Right renal cortex interstitium (tissue), 3 donors: ENCODE measurements at regions not wholly inside any gene's neighbourhood (a gene's known extent, or its start where the extent isn't known, plus 50 kb on each side); places are given as distances from the start of the nearest gene placed in this dataset.

Experiments
- DNase-seq, 3 donors: peaks; one replicate each; pipeline ENCODE4 v3.0.0-alpha.2; 2013; ENCODE audit warnings: low read depth in 3 of 3, low spot score in 2 of 3

DNA sequence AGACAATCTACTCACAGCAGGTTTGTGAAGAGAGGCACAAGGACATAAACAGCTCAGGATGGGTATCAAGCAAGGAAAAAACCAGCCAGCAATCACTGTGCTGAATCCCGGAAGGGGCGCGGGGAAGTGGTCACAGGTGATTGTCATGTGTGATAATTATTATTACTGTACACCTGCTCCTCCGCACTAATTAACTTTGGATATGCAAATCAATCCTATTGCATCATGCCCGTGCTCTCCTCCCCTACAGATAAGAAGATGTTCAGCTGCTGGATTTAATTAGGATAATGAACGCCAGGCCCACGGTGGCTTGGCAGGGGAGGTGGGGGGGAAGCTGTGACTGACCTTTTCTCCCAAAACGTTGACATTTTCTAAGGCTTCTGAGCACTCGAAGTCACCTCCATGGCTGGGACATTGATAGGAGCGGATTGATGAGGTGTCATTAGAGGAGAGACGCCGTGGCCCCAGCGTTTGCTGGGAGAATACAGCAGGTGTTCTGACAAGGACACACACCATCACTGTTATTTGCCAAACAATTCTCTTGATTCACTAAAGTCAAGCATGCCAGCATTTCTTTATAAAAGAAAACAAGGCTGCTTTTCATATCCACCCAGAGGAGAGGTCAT lies 160.3 kb upstream of the VRK2 start:
- no peak for DNase-seq

DNA sequence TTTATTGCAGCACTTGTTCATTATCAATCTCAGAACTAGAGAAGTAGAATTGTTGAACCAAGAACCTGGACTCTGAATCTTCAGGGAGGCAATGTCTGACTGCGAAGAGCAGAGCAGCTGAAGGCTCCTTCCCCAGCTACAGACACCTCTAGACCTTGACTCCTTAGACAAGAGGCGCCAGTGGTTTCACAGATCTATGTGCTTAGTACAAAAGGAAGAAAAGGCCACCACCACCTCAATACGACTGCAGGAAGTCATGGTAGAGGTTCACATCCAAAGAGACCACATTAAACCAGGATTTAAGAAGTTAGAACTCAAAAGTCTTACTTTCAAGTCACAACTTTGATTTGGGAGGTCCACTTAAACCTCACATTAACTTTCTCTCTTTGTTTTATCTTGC lies 158.1 kb upstream of the VRK2 start:
- DNase-seq, result no peak

DNA sequence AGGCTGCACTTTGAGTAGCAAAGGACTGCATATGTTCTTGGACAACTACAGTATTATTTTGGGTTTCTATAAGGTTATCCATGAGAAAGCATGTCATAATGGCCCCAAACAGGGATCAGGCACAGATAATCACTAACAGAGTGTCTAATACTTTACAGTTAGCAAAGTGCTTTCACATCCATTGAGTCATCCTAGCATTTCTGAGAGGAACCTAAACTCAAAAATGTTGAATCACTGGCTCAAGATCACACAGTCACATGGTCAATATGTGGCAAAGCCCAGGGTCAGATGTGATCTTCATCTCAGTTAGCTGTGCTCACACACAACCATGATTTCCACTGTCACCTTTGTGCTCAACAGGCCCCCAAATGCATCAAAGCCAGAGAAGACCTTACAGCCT lies 156.1 kb upstream of the VRK2 start:
- DNase-seq, result no peak

DNA sequence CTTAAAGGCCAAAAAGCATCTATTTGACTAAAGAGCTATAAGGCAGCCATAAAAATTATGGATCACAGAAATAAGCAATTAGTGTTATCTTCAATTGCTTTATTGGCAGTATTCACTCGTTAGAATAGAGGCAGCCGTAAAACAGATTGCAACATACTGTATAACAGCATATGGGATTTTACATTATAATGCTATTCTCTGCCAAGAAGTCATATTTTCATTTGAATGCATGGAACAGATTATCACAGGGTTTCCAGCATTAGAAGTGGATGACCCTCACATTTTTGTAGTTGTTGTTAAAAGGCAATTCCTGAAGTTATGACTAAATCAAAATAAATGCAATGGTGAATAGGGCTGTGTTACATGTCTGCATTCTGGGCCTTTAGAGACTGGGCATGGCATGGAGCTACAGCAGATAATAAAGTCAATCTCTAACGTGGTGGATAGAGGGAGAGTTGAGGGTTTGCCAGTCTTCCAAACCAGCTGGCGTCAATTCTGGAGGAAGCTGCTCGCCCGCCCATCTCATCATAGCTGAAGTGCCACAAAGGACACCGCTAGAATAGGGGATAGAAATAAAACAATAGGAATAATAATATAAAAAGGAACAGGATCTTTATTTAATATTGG lies 155.4 kb upstream of the VRK2 start:
- DNase-seq, result no peak

DNA sequence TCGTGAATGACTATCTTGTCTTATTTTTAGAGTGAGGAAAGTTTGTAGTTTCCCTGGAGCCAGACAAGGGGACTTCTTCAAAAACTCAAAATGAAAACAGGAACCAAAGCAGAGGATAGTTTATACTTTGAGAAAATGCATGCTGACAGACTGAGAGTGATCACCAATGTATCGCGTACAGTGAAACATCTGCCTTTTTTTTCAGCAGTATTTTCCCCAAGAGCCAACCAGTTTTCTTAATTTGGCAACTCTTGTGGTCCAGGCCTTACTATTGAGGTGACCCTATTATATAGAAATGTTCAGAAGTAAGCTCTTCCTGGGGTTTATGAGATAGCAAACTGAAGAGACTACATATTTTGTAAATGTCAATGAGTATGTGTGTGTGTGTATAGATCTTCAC lies 153.7 kb upstream of the VRK2 start:
- DNase-seq, result no peak

DNA sequence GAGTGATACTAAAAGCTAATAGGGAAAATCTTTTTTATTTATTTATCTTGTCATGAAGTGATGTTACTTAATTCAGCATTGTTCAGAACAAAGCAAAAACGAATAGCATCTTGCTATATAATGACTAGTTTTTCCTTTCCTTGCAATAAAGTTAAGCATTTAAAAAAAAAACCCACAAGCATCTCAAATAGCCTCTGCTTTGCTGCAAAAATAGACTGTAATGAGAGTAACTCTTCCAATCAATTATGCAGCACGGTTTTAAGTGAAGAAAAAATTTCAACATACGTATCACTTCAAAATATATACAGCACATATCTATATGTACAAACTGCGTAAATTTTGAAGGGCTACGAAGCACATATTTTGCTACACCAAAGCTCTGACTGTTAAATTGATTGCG lies 153.3 kb upstream of the VRK2 start:
- DNase-seq, result no peak

DNA sequence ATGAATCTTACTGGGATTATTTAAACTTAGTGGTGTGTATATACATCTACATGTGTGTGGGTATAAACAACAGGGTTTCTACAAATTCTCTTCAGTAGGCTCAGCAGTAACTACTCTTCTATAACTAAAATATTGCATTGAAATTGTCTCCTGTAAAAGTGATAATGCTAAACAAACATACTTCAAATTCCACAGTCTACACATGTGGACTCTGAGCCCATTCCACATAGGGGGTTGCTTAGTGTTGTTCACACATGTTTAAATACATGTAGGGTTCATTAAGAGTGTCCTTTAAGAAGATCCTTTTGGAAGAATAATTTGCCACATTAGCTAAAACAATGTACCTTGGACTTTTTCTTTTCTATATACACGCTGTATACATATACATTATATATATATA lies 152.8 kb upstream of the VRK2 start:
- DNase-seq, result no peak

DNA sequence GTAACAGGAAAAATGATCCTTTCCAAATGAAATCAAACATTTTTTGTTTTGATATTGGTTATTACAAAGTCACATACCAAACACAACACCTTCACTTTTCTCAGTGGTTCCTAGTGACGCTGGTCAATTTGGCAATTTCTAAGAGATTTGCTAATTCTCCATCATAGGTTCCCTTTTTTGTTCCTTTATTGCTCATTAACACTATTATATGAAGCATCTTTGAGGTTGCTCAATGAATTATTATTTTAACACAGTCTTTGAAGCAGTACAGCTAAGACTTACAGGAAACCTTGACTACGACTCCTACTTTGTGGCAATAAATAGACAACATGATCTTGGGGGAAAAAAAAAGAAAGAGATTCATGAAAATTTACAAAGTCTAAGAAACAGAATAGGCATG lies 152.2 kb upstream of the VRK2 start:
- DNase-seq, result no peak

DNA sequence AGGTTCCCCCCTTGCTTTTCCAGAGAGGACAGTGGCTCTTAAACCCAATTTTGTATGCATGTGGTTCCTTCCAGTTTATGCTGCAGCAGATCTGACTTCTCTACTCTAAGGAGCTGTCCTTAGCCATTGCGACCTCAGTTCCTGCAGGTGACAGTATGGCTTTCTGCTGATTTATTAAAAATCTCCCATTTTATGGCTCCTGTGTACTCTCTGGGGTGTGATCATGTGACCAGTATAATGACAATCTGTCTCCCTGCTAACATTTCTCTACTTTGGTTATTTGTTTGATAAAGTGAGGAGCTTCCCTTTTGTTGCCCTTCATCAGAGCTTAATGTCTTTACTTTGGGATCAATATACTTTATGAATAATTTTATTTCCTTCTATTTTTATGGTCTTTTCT lies 148.7 kb upstream of the VRK2 start:
- DNase-seq, result no peak

DNA sequence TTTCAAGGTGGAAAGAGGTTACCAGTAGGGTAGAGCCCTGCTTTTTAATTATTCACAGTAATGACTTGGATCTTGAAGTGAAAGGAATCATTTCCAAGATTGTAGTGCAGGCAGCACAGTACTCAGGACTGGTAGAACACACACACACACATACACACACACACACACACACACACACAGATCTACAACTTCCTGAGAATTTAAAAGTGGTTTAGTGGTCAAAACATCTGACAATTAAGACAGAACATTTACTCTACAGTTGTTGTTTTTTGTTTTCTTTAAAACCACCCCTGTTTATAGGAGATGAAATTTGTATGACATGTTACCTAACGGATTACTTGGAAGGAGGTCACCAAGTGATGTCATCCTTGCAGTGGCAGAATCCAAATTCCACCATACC lies 146.7 kb upstream of the VRK2 start:
- no peak for DNase-seq

DNA sequence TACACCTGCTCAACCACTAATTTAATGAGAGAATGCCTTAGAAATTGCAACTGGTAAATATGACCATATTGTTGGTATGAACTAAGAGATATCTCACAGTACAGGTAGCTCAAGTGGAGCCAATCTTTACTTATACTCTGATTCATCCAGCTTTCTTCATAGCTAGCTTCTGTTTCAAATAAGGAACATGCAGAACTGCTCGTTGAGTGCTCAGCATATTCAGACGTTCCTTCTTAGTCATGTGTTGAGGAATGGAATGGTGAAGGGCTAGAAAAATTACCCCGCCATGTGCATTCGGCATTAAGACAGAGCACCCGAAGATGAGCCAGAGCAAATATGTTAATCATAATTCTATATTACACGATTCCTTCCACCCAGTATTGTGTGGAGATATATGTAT lies 144.0 kb upstream of the VRK2 start:
- no peak for DNase-seq

DNA sequence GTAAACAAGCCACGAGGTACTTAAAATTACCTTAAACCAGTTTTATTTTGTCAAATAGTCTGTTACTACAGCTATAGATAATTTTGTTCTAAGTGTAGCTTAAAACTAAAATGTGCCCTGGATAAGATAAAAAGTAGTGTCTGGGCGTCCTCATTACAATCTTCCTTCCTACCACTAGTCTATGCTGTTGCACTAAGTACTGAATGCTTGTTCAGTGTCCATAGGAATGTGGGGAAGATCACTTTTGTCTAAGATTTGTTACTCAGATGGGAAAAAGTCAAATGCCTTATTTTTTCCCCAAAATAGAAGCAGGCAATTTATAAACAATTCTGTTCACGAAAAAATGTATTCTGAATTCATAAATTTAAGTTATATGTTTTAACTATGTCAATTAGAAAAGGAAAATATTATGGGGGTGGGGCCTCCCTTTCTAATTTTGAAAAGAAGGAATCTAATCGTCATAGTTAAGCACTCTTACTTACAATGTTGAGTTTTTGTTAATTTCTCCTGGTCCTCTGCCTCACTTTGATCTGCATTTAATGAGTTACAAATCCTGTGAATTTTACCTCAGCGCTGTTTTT lies 140.4 kb upstream of the VRK2 start:
- DNase-seq, result peak in 2 of 3 donors; percentile 7 to 8

DNA sequence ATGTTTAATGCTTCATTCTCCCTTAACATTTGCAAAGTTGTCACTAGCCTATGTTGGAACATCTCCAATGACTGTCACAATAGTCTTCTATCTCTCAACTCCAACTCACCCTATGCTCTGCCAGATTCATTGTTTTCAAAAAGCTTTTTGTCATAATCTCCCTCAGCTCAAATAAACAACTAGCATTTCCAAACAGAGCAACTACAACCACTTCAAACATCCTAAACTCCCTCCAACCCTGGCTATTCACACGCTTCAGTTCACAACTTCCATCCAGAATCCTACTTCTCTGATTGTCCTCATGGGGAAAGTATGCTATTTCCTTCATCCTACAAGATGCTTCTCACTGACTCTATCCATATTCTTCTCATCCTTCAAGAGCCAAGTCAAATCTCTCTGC lies 139.2 kb upstream of the VRK2 start:
- no peak for DNase-seq

DNA sequence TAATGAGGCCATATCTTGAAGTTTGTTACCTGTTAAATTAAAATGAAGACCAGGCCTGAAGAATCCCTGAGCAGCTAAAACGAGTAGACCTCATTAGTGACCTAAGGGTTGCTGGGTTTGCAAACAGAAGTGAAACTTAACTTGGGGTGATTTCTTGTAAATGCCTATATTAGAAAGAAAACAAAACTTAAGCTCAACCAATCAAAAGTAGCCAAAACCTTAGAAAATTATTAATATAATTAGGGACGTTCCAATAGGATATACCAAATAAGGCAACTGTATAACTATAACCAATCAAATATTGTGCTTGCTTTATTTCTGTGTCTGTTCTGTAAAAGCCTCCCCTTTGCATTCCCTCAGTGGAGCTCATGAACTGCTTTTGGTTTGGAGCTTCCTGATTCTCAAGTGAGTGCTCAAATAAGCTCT lies 137.9 kb upstream of the VRK2 start:
- no peak for DNase-seq

DNA sequence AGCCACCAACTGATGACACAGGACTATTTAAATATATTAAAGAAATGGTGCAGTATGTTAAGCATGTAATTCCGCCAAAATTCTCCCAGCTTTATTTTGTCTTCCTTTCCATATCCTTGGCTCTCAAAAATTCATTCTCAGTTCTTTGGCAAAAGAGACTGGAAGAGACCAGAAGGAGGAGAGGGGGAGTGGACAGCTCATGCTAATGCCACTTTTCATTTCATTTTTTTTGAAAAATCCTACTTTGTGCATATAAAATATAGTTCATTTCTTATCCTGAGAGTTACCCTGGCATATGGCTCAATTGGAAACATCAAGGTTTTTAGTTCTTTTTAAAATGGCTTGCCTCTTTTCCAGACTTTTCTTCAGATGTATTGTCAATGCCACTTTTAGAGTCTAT lies 128.5 kb upstream of the VRK2 start:
- no peak for DNase-seq

DNA sequence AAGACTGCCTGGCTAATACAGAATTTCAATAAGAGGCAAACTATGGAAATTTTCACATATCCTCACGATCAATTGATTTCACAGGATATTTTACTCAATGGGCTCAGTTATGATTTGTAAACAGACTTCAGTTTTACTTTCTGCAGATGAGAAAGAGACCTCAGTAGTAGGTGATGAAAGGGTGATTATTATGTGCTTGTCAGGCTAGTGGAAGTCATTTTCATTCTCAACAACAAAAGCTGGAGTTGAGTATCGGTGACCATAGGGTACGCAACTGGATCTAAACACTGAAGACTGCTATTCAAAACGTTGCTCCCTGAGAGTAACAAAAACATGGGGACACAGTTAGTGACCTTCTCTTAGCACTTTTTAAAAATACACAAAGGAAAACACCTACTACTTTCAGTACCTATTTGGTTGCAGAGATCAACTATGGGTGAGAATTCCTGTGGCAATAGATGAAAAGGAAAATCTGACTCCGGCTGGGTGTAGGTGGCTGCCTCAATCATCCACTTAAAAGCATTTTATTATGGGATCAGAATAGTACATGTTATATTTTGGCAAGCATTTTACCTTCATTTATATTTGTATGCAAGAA lies 126.2 kb upstream of the VRK2 start:
- no peak for DNase-seq

DNA sequence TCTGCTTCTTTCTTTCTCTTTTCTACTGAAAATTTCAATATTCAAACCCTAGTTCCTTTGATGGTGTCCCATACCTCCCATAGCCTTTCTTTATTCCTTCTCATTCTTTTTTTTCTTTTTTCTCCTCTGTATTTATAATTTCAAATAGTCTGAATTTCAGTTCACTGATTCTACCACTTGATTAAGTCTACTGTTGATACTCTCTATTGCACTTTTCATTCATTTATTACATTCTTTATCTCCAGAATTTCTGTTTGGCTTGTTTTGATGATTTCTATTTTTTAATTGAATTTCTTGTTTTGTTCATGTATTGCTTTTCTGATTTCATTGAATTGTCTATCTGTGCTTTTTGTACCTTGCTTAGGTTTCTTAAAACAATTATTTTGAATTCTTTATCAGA lies 111.9 kb upstream of the VRK2 start:
- no peak for DNase-seq

DNA sequence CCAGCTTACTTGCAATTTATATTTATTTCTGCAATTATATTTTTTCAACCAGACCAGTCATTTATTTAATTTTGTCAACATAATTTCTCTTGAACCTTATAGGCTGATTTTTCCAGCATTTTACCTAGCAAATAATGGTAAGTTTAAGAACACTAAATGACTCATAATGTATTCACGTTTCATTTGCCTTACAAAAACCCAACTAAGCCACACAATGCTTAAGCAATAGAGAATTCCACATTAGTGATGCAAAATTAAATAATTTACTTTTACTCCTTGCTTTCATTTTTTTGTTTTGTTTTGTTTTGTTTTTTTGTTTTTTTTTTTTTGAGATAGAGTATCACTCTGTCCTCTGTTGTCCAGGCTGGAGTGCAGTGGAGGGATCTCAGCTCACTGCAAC lies 110.4 kb upstream of the VRK2 start:
- DNase-seq, result no peak

DNA sequence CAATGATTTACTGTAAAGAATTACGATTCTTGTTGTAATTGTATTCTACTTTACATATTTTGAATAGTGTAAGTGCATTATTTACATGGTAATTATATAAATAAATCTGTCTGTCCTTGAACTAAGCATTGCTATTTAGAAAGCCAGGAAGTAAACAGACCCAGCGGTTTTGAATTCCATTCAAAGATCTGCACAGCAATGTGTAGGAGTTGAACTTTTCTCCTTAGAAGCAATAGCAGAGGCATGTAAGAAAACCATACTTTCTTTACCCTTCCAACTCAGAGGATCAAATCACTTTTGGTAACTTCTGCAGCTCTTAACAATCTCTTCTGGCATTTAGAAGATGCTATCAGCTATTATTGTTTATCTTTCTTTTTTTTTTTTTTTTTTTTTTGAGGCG lies 109.2 kb upstream of the VRK2 start:
- no peak for DNase-seq

DNA sequence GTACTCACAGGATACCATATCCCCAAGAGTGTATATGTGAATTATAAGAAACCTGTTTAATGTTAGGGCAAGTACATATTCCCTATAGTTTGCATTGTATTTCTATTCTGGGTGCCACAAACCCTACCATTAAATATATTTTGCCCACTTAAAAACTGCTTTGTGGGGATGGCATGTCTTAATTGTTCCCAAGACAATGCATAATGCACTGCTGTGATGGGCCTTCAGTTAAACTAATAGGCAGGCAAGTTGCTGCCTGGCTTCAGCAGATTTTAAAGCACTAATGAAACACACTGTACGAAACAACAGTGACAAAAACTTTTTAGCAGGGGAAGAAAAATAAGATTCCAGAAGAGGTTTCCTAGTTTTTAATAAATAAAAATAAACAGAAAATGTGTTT lies 104.8 kb upstream of the VRK2 start:
- DNase-seq, result no peak

DNA sequence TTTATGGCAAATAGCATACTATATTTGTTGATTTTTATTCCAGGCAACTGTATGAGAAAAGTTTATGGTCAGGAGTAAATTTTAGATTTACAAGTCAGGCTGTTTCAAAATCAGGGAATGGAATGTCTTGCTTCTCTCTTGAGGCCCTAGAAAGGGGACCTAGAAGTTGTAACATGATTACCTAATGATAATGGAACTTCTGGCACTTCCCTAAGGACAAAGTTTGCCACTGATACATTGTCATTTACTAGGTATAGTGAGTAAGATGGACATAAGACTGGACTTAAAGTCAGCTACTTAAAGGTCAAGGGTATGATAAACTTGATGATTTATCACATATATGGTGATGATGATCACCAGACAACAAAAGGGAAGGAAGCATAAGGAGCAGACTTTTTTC lies 103.3 kb upstream of the VRK2 start:
- DNase-seq, result no peak

DNA sequence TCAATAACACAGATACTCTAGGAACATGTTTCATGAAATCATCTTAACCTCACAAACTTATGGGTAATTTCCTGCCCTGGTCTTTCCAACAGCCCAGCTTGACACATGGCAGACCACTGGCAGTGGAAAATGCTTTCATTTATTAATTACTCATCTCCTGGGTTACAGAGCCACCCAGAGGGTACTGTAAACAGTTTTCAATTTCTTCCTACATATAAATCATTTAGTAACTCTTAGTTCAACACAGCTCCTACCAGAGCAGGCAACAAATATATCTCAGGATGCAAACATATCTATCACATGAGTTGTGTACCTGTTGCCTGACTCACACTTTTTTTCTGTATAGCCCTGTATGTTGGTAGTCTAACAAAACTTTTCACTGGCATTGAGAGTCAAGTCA lies 99.2 kb upstream of the VRK2 start:
- DNase-seq, result no peak
